ENCODE measurements at regions not wholly inside any gene's neighbourhood (a gene's known extent, or its start where the extent isn't known, plus 50 kb on each side); places are given as distances from the start of the nearest gene placed in this dataset.
"Not testable (repeated sequence)": the region's sequence is repeated elsewhere in the genome, so short reads cannot be mapped to it uniquely, and the experiment has no call there.

- Histone ChIP-seq H4K20me1 (ENCODE audit: insufficient read depth, low read length) (no peaks in the 10 kb centered on the region), H3K9ac (ENCODE audit: low read length) (peak overlapping the region; percentile 53; the same call in 1 of the 2 replicates), H3K4me3 (ENCODE audit: low read length) (peak overlapping the region; percentile 77), H3K79me2 (ENCODE audit: low read length) (no peaks in the 10 kb centered on the region), H3K4me2 (ENCODE audit: low read length) (peak overlapping the region; percentile 78), H2AFZ (ENCODE audit: low read depth, low read length) (peak overlapping the region; percentile 96; the same call in 1 of the 2 replicates), H3K27ac (ENCODE audit: low read length) (no peak overlapping the region), H3K4me1 (ENCODE audit: low read length) (peaks cover 12% of the 10 kb centered on the region), H3K9me3 (ENCODE audit: insufficient read depth, low read length) (no peaks in the 10 kb centered on the region), H3K36me3 (replicated peaks; ENCODE audit: low read depth, low read length) (no peaks in the 10 kb centered on the region), H3K27me3 (ENCODE audit: low read depth, low read length) (no peaks in the 10 kb centered on the region; the same call in 1 of the 2 replicates)
- TF ChIP-seq EZH2phosphoT487 (IDR thresholded peaks at IDR 0.05; ENCODE audit: low read depth) (no peak), CTCF (IDR thresholded peaks at IDR 0.05; ENCODE audit: low read depth, low read length) (peak; percentile 82)
Observed at GRCh38 chr12:85468356-85469157, 188.5 kb downstream of the ALX1 start.

GRCh38 chr12:85469158-85470086 is 189.4 kb downstream of the ALX1 start:
- H3K27me3 ChIP-seq (ENCODE audit: low read depth, low read length); H3K79me2 ChIP-seq (ENCODE audit: low read length); H3K9me3 ChIP-seq (ENCODE audit: insufficient read depth, low read length); H3K36me3 ChIP-seq (replicated peaks; ENCODE audit: low read depth, low read length); H3K27ac ChIP-seq (ENCODE audit: low read length); H4K20me1 ChIP-seq (ENCODE audit: insufficient read depth, low read length): not testable (repeated sequence)
- Histone ChIP-seq H2AFZ (ENCODE audit: low read depth, low read length) (peak overlapping the region; percentile 96; the same call in 1 of the 2 replicates), H3K9ac (ENCODE audit: low read length) (peak overlapping the region; percentile 53; the same call in 1 of the 2 replicates), H3K4me3 (ENCODE audit: low read length) (peak overlapping the region; percentile 77), H3K4me2 (ENCODE audit: low read length) (peak overlapping the region; percentile 78), H3K4me1 (ENCODE audit: low read length) (peaks cover 18% of the 10 kb centered on the region)

- H4K20me1 ChIP-seq (ENCODE audit: insufficient read depth, low read length); H3K27ac ChIP-seq (ENCODE audit: low read length); H2AFZ ChIP-seq (ENCODE audit: low read depth, low read length); H3K27me3 ChIP-seq (ENCODE audit: low read depth, low read length); H3K4me3 ChIP-seq (ENCODE audit: low read length); H3K4me2 ChIP-seq (ENCODE audit: low read length); H3K9me3 ChIP-seq (ENCODE audit: insufficient read depth, low read length); H3K9ac ChIP-seq (ENCODE audit: low read length); H3K36me3 ChIP-seq (replicated peaks; ENCODE audit: low read depth, low read length); H3K79me2 ChIP-seq (ENCODE audit: low read length): not testable (repeated sequence)
- peaks cover 13% of the 10 kb centered on the region for H3K4me1 ChIP-seq (ENCODE audit: low read length)
Observed at GRCh38 chr12:85475277-85475676, 195.3 kb downstream of the ALX1 start.

GRCh38 chr12:85476756-85477155 is 196.7 kb downstream of the ALX1 start:
- H3K4me1 ChIP-seq (ENCODE audit: low read length) = peaks cover 13% of the 10 kb centered on the region
- H3K9ac ChIP-seq (ENCODE audit: low read length) = no peak overlapping the region
- no peaks in the 10 kb centered on the region for H3K36me3 ChIP-seq (replicated peaks; ENCODE audit: low read depth, low read length)
- TF ChIP-seq EZH2phosphoT487 (IDR thresholded peaks at IDR 0.05; ENCODE audit: low read depth) = no peak
- TF ChIP-seq CTCF (IDR thresholded peaks at IDR 0.05; ENCODE audit: low read depth, low read length) = no peak
- H4K20me1 ChIP-seq (ENCODE audit: insufficient read depth, low read length) = no peaks in the 10 kb centered on the region
- no peaks in the 10 kb centered on the region for H3K27me3 ChIP-seq (ENCODE audit: low read depth, low read length)
- H3K79me2 ChIP-seq (ENCODE audit: low read length) = no peaks in the 10 kb centered on the region
- no peak overlapping the region for H2AFZ ChIP-seq (ENCODE audit: low read depth, low read length)
- no peak overlapping the region for H3K4me2 ChIP-seq (ENCODE audit: low read length)
- H3K27ac ChIP-seq (ENCODE audit: low read length) = no peak overlapping the region
- no peak overlapping the region for H3K4me3 ChIP-seq (ENCODE audit: low read length)
- H3K9me3 ChIP-seq (ENCODE audit: insufficient read depth, low read length) = no peaks in the 10 kb centered on the region
